A673 (cell line): ENCODE measurements at regions not wholly inside any gene's neighbourhood (a gene's known extent, or its start where the extent isn't known, plus 50 kb on each side); places are given as distances from the start of the nearest gene placed in this dataset.

Experiments
- BruUV-seq: library from RNA; stranded (reverse); fragments of 400-500 nt; replicated peaks from 2 replicates; lab custom pipeline; 2021; lab: Mats Ljungman, UMichigan
- CTCF ChIA-PET: fragments of 300-600 bp; sonication (Branson Sonifier 250); formaldehyde crosslinking; loops from one replicate; lab custom pipeline; 2022; ENCODE audit warnings: antibody characterized with exemption; lab: Charles Lee
- POLR2A ChIA-PET: fragments of 300-600 bp; sonication (Branson Sonifier 250); formaldehyde crosslinking; loops from one replicate; lab custom pipeline; 2022; ENCODE audit warnings: antibody characterized with exemption; ENCODE audit not compliant: low non-redundant PET; lab: Charles Lee
- DNase-seq: peaks from one replicate; pipeline ENCODE4 v3.0.0-alpha.2; 2015; ENCODE audit warnings: low spot score
- H3K27ac ChIP-seq: fragments of 200-600 bp; sonication (generic); 2 replicates; pipeline ENCODE4 v1.5.1; 2016; ENCODE audit warnings: mixed run types, low read depth, mild to moderate bottlenecking, mixed read lengths, antibody characterized with exemption, low read length; ENCODE audit not compliant: poor library complexity, severe bottlenecking
- H3K27me3 ChIP-seq: fragments of 200-600 bp; sonication (generic); replicated peaks from 2 replicates; pipeline ENCODE4 v1.6.1; 2017; ENCODE audit warnings: mixed run types, low read depth, mild to moderate bottlenecking, mixed read lengths, antibody characterized with exemption, low read length; ENCODE audit not compliant: insufficient read depth, poor library complexity
- H3K36me3 ChIP-seq: fragments of 200-600 bp; sonication (generic); 2 replicates; pipeline ENCODE4 v1.6.1; 2016; ENCODE audit warnings: mixed run types, mild to moderate bottlenecking, mixed read lengths, antibody characterized with exemption, low read length; ENCODE audit not compliant: insufficient read depth, poor library complexity, severe bottlenecking
- H3K4me1 ChIP-seq: fragments of 200-600 bp; sonication (generic); 2 replicates; pipeline ENCODE4 v1.6.1; 2017; ENCODE audit warnings: mixed run types, mild to moderate bottlenecking, mixed read lengths, antibody characterized with exemption, low read length; ENCODE audit not compliant: insufficient read depth, poor library complexity, severe bottlenecking
- H3K4me3 ChIP-seq: fragments of 200-600 bp; sonication (generic); 2 replicates; pipeline ENCODE4 v1.5.1; 2016; ENCODE audit warnings: low read depth, mixed run types, mild to moderate bottlenecking, mixed read lengths, low read length; ENCODE audit not compliant: poor library complexity, severe bottlenecking
- H3K9me3 ChIP-seq: fragments of 200-600 bp; sonication (generic); 2 replicates; pipeline ENCODE4 v1.6.1; 2016; ENCODE audit warnings: mixed run types, low read depth, mild to moderate bottlenecking, mixed read lengths, antibody characterized with exemption, low read length; ENCODE audit not compliant: poor library complexity, severe bottlenecking
- CTCF ChIP-seq: fragments of 300-800, 200-600 bp; sonication (generic); conservative IDR thresholded peaks from 2 replicates; pipeline ENCODE4 v1.5.1; 2017; ENCODE audit warnings: low read depth, mild to moderate bottlenecking, antibody characterized with exemption, low read length, moderate library complexity, mixed read lengths
- EZH2 ChIP-seq: fragments of 200-600 bp; sonication (generic); IDR thresholded peaks from 2 replicates; pipeline ENCODE4 v1.6.1; 2017; ENCODE audit warnings: borderline replicate concordance, low read depth, mild to moderate bottlenecking, mixed read lengths, antibody characterized with exemption, low read length; ENCODE audit not compliant: poor library complexity, severe bottlenecking
- intact Hi-C: fragments of 100-400 bp; cut with micrococcal nuclease; formaldehyde crosslinking; loops from one replicate; pipeline ENCODE4 v1.10.0; 2022; ENCODE audit not compliant: unreplicated experiment

DNA sequence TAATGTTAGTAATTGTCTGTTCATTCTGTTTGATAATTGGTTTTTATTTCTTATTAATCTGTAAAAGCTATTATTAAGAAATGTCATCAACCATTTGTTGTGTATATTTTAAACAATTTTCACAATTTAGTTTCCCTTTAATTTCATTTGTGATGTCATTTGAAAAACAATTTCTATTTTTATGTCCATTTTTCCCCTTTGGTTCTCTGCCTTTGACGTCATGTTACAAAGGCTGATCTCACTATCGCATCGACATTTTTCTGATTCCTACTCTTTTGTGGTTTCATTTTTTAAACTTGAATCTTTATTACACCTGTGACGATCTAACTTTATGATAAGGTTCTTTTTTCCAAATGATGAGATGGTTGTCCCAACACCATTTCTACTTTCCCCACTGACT is 191.0 kb upstream of the ZNF507 start:
- Histone ChIP-seq H3K4me3 (no peak overlapping the region), H3K27ac (no peak overlapping the region), H3K27me3 (no peaks in the 10 kb centered on the region), H3K4me1 (no peaks in the 10 kb centered on the region), H3K36me3 (no peaks in the 10 kb centered on the region), H3K9me3 (no peaks in the 10 kb centered on the region)
- intact Hi-C loops: no loop called here
- no peak for DNase-seq
- BruUV-seq: no TSS peak
- POLR2A ChIA-PET: no interaction called here
- no peak for TF ChIP-seq CTCF
- TF ChIP-seq EZH2: no peak
- CTCF ChIA-PET: no interaction called here

DNA sequence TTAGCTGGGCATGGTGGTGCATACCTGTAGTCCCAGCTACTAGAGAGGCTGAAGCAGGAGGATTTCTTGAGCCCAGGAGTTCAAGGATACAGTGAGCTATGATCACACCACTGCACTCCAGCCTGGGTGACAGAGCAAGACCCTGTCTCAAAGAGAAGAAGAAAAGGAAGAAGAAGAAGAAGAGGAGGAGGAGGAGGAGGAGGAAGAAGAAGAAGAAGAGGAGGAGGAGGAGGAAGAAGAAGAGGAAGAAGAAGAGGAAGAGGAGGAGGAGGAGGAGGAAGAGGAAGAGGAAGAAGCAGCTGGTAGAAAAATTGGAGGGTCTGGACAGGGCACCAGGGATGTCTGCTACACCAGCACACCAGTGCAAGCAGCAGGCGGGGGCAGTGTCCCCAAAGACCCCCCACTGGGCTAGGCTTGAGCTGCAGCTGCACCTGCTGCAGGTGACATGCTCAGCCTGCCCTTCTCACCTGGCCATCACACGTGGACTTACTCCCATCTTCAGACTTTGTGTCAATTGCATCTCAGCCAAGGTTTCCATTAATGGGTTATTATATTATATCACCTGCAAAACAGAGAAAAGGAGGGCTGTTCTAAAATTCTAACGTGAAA is 180.9 kb upstream of the ZNF507 start:
- intact Hi-C loops: no loop called here
- Histone ChIP-seq H3K9me3 (no peaks in the 10 kb centered on the region), H3K27ac (no peak overlapping the region), H3K27me3 (no peaks in the 10 kb centered on the region), H3K4me1 (no peaks in the 10 kb centered on the region), H3K4me3 (no peak overlapping the region), H3K36me3 (no peaks in the 10 kb centered on the region)
- no TSS peak for BruUV-seq
- CTCF ChIA-PET: interaction anchor here (0.6 kb wide), 1 partner anchor 10 kb away, joined by 3 read pairs; no protein-coding TSS in a partner anchor
- TF ChIP-seq CTCF (no peak), EZH2 (no peak)
- no peak for DNase-seq
- POLR2A ChIA-PET: no interaction called here

DNA sequence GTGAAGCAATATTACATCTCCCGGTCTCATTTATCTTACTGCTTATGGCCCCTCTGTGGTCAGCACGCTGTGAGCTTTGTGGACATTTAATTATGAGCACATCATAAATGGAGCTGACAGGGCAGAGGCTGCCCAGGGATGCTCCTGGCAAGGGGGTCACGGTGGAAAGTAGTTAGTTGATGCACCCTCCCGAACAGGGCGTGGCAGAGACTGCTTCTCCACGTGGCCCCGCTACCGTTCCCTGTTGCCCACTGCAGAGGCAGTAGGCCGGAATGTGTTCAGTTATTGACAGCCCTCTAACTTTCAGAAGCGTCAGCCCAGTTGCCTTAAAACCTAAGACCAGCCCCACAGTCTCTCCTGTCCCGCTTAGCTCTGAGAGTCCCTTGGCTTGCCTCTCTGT is 180.3 kb upstream of the ZNF507 start:
- POLR2A ChIA-PET: interaction anchor here (0.6 kb wide), 1 partner anchor 8 kb away, joined by 3 read pairs; no protein-coding TSS in a partner anchor
- no TSS peak for BruUV-seq
- intact Hi-C loops: no loop called here
- no peaks in the 10 kb centered on the region for H3K9me3 ChIP-seq
- no peak overlapping the region for H3K4me3 ChIP-seq
- CTCF ChIA-PET: no interaction called here
- no peak for DNase-seq
- H3K36me3 ChIP-seq: no peaks in the 10 kb centered on the region
- no peak overlapping the region for H3K27ac ChIP-seq
- no peak for TF ChIP-seq CTCF
- no peak for TF ChIP-seq EZH2
- H3K4me1 ChIP-seq: no peaks in the 10 kb centered on the region
- H3K27me3 ChIP-seq: no peaks in the 10 kb centered on the region
